DLD1 (cell line): ENCODE measurements at regions not wholly inside any gene's neighbourhood (a gene's known extent, or its start where the extent isn't known, plus 50 kb on each side); places are given as distances from the start of the nearest gene placed in this dataset.

Experiments
- in situ Hi-C: cut with HindIII; loops from 2 replicates; pipeline ENCODE4 v1.10.0; 2017; ENCODE audit warnings: low sequenced_read_pairs

GRCh38 chr18:10032331-10033015 is 118.7 kb downstream of the VAPA start:
- in situ Hi-C loops: no loop called here

GRCh38 chr18:10033016-10033399 is 119.2 kb downstream of the VAPA start:
- in situ Hi-C loops: no loop called here

DNA sequence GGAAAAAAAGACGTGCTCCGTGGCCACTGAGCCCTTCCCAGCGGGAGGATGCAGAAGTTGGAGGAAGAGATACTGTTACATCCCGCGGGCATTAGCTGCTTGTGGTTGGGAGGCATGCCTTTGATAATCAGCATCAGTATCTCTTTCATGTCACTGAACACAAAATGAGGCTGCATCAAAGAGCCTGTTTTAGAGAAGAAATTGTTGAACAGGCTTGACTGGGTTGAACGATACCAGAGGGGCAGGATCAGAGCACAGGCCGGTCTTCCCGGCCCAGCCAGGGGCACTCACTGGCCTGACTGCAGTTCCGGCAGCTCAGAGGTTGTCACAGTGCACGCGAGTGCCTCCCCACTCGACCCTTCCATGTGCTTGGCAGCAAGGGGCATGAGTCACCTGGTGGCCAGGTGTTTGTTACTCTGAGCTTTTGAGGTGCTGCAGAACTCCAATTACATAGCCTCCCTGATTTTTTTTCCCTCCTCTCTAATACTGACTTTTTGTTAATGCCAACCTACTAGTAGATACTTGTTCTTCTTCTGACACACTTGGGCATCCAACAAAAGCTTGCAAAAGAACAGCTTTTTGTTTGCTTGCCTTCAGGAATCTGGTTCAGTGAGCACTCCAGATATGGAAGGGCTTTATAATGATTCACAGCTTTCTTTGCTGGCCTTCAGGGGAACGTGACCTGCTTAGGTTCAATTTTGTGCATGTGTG is 121.6 kb downstream of the VAPA start:
- in situ Hi-C loops: no loop called here

DNA sequence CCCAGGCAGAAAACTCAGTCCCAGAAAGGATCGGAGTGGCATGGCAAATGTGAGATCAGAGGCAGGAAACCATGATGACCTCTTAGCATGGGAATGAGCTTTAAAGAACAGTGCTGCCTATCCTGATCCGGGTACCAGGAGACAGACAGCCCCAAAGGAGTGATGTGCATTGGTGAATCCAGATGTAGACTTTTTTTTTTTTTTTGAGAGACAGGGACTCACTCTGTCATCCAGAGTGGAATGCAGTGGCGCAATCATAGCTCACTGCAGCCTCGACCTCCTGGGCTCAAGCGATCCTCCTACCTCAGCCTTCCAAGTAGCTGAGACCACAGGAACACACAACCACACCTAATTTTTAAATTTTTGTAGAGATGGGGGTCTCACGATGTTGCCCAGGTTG is 122.7 kb downstream of the VAPA start:
- in situ Hi-C loops: no loop called here

GRCh38 chr18:10037181-10037580 is 123.4 kb downstream of the VAPA start:
- in situ Hi-C loops: no loop called here

GRCh38 chr18:10038268-10038667 is 124.5 kb downstream of the VAPA start:
- in situ Hi-C loops: no loop called here

DNA sequence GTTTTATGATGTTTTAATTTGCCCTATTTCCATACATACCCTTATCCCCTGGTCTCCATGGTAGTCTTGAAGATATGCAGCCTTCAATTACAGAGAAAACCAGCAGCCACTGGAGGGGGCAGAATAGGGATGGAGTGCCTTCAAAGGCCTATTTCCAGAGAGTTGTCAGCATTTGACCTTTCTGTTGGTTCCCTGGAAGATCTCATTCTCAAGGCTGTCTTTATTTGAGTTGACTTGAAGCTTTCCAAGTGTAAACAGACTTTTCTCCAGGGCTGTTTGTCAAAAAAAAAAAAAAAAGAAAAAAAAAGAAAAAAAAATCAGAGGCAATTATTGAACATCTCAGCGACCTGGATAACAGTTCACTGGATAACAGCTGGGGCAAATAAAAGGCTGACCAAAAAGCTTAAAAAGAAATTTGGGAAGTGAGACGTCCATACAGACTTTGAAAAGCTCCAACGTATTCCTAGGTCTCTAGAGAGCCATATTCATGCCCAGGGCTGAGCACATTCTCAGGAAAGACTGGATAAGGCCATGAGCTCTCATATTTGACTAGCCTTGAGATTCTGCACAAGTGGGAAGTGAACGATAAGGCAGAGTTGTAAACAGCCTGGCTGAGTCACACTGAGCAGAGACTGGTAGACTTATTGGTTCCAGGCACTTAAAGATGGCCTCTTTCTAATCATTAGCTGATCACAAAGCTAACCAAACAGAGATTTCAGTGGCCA is 126.6 kb downstream of the VAPA start:
- in situ Hi-C loops: no loop called here

DNA sequence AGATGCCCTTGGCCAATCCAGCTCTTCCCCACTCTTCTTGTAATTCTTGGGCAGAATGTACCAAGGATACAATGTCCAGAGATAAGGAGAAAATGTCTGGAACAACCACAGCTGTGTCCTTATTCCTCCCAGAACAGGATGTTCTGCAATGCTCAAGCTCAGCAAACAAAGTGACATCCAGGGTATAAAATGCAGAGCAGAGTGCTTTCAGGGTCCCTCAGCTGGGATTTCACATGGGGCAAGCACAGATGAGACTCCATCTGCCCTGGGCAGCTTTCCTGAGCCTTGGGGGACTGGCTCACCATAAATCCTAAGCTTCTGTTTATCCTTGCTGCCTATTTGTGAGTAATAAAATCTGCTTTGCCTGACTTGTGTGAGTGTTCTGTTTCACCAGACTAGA is 127.4 kb downstream of the VAPA start:
- in situ Hi-C loops: no loop called here

- in situ Hi-C loops: no loop called here
These were observed 128.7 kb downstream of the VAPA start for GRCh38 chr18:10042492-10042891.

- in situ Hi-C loops: no loop called here
These were observed 130.2 kb downstream of the VAPA start for GRCh38 chr18:10044054-10044453.

GRCh38 chr18:10045296-10045891 is 131.6 kb downstream of the VAPA start:
- in situ Hi-C loops: no loop called here

DNA sequence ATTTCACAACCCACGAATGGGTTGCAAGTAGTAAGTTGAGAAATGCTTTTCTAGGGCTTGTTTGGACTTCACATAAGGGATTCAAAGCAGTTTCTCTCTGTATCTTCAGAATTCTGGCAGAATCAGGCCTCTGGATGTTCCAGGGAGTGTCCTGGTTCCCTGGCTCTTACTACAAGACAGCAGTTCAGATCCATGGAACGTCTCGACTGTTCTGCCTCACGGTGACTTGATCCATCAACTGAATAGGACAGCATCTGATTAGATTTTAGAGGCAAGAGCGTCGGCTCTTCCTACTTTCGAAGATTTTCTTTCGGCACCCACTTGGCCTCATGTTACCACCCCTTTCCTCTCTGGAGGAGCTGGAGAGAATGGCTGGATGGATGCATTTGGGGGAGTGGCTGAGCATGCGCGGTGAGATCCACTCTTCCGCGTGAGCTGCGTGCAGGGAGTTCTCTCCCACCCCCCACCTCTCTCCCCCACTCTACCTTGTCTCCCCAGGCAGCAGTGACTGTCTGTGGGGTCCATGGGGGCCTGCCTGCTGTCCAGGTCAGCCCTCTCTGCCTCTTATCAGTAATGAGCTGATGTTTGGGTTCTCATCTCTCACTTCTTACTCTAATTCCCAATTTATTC is 132.5 kb downstream of the VAPA start:
- in situ Hi-C loops: no loop called here

GRCh38 chr18:10047237-10047636 is 133.4 kb downstream of the VAPA start:
- in situ Hi-C loops: no loop called here

GRCh38 chr18:10049747-10050146 is 135.9 kb downstream of the VAPA start:
- in situ Hi-C loops: no loop called here

- in situ Hi-C loops: no loop called here
These were observed 137.1 kb downstream of the VAPA start for GRCh38 chr18:10050956-10051355.

DNA sequence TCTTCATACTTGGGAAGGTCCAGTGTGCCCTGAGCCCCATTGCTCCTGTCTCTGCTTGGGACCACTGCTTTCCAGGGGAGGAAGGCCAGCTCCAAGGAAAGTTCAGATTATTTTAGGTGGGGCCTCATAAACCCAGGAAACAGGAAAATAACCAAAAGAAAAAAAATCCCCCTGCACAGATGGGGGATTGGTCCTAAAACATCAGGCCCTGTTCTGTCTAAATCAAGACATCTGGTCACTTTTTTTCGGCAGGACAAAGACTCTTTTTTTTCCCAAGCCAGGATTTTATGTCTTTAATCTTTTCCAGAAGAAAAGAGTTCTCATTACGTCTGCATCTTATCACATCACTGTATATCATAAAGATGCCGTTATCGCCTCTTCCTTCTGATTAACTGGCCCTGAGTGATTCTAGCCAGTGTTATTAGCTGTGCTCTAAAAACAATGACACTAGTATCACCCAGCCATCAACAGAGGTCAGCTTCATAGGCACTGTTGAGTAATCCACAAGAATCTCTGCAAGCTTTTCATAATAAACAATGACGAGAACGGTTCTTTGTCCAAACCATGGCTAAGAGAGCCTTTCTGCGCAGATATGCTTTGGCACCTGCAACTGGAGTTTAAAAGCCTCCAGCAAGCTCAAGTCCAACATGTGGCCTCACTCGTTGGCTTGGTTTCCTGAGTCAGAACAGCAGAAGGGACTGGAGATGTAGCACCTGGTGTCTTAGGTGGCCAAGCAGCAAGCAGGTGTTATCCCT is 138.2 kb downstream of the VAPA start:
- in situ Hi-C loops: no loop called here

DNA sequence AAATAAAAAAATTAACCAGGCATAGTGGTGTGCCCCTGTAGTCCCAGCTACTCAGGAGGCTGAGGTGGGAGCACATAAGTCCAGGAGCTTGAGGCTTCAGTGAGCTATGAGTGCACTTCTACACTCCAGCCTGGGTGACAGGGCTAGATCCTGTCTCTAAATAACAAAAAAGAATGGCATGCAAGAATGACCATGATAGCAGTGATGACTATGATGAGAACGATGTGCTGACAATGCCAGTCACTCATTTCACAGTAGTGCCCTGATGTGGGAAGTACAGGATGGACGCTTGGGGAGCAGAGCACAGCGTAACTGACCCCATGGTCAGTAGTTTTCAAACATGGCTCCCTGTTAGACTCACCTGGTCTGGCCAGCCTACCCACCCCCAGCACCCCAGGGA is 139.1 kb downstream of the VAPA start:
- in situ Hi-C loops: no loop called here

DNA sequence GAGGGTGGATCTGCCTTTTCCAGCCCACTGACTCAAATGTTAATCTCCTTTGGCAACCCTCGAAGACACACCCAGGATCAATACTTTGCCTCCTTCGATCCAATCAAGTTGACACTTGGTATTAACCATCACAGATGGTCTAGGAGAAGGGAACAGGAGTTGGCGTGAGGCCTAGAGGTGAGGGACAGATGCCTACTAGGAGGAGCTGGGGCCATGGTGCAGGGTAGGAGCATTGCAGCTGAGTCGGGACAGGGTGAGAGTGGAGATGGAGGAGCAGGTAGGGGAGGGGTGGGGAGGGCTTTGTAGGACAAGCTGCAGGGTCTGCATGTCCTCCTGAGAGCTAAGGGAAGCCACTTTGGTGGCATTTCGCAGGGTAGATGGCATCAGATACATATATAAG is 140.0 kb downstream of the VAPA start:
- in situ Hi-C loops: no loop called here

DNA sequence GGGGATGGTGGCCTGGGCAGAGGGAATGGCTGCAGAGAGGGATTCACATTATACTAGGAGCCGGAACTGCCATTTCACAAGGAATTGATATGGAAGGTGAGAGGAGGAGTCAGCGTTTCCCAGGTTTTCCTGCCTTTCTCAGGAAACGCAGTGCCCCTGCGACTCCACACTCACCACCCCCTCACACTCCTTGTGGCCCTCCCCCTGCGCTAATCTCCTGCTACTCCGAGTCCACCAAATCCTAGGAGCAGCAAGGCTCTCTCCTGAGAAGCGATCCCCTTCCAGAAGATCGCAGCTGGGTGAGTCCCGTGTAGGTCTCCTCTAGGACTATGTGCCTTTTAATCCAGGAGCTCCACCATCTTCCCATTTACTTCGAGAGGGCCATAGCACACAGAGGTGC is 140.6 kb downstream of the VAPA start:
- in situ Hi-C loops: no loop called here

DNA sequence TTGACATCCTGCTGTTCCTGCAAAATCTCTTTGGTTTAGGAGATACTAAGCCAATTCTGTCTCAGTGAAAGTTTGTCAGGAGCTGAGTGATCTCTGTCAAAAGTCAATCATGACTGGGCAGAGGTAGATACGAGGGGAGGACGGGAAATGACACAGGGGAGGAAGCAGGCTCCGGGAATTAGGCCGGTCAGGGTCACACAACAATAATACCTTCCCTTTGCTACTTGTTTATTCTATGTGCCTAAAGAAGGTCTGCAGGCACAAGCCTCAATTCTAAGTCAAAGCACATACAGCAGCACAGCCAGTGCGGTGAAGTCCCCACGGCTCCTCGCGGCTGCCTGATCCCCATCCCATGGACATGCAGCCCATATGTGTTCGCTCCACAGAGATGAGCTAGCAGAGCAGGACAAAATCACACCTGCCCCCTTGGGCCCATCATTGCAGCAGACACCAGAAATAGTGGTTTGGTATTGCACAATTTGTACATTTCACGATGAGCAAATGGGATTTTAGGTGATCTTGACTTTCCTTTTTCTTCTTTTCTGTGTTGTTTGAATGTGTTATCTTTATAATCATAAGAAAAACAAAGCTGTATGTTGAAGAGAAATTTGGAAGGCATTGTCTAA is 141.4 kb downstream of the VAPA start:
- in situ Hi-C loops: no loop called here
